MCF 10A (cell line): ENCODE measurements at regions not wholly inside any gene's neighbourhood (a gene's known extent, or its start where the extent isn't known, plus 50 kb on each side); places are given as distances from the start of the nearest gene placed in this dataset.

Experiments used
- BruUV-seq: library from RNA; stranded (reverse); fragments of 400-500 nt; replicated peaks from 2 replicates; lab custom pipeline; 2021; lab: Mats Ljungman, UMichigan
- CTCF ChIA-PET: fragments of 300-600 bp; sonication (Branson Sonifier 250); formaldehyde crosslinking; extraction: SDS; loops from one replicate; lab custom pipeline; 2021; ENCODE audit warnings: antibody characterized with exemption, inconsistent platforms; lab: Yijun Ruan, JAX
- POLR2A ChIA-PET: fragments of 300-600, 350-650 bp; sonication (Branson Sonifier 250); formaldehyde crosslinking; extraction: SDS; loops from one replicate; lab custom pipeline; 2020; ENCODE audit warnings: antibody characterized with exemption, inconsistent platforms; lab: Yijun Ruan, JAX
- DNase-seq: peaks from one replicate; pipeline ENCODE4 v3.0.0-alpha.2; 2018; ENCODE audit not compliant: unreplicated experiment
- H3K27ac Mint-ChIP-seq: one replicate; pipeline ENCODE4 v1.8.0; 2022; ENCODE audit warnings: mild to moderate bottlenecking, low read depth, mixed read lengths; ENCODE audit not compliant: unreplicated experiment
- H3K27me3 Mint-ChIP-seq: one replicate; pipeline ENCODE4 v1.8.0; 2022; ENCODE audit warnings: mixed read lengths; ENCODE audit not compliant: insufficient read depth, unreplicated experiment
- H3K36me3 Mint-ChIP-seq: one replicate; pipeline ENCODE4 v1.8.0; 2022; ENCODE audit warnings: mild to moderate bottlenecking, moderate library complexity, mixed read lengths; ENCODE audit not compliant: insufficient read depth, unreplicated experiment
- H3K4me1 Mint-ChIP-seq: one replicate; pipeline ENCODE4 v1.8.0; 2022; ENCODE audit warnings: mixed read lengths; ENCODE audit not compliant: insufficient read depth, unreplicated experiment
- H3K4me3 Mint-ChIP-seq: one replicate; pipeline ENCODE4 v1.8.0; 2022; ENCODE audit warnings: mild to moderate bottlenecking, moderate library complexity, mixed read lengths; ENCODE audit not compliant: unreplicated experiment
- H3K9me3 Mint-ChIP-seq: one replicate; pipeline ENCODE4 v1.8.0; 2022; ENCODE audit warnings: mixed read lengths; ENCODE audit not compliant: unreplicated experiment
- CTCF ChIP-seq: fragments of 200-600 bp; IDR thresholded peaks from one replicate; pipeline ENCODE4 v1.8.0; 2022; ENCODE audit warnings: antibody characterized with exemption, mild to moderate bottlenecking; ENCODE audit not compliant: unreplicated experiment
- intact Hi-C: fragments of 100-400 bp; cut with micrococcal nuclease; formaldehyde crosslinking; loops from 2 replicates; pipeline ENCODE4 v1.14.1; 2022

DNA sequence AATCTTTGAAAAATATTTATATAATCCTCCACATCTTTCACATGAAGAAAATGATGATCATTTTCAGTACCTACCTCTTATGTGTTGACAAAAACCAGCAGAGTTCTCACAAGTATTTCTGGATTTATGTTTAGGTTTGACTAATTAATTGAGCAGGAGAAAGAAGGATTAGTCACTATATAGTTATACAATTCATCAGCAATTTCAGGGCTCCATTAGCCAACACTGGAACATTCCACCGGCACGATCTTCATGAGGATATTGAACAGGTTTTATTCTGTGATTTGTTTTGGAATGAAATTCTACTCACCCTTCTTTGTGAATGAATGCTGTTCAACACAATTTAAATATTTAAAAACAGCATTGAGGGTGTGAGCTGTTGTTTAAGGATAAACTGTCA, 163.2 kb downstream of the SEM1 start:
- intact Hi-C loops: loop anchor here (5.0 kb wide), 1 partner anchor 161 kb away; the partner anchor contains the start of gene SEM1
- TF ChIP-seq CTCF: no peak
- no peaks in the 10 kb centered on the region for H3K9me3 Mint-ChIP-seq
- H3K27me3 Mint-ChIP-seq: no peaks in the 10 kb centered on the region
- no peak for DNase-seq
- H3K27ac Mint-ChIP-seq: peak overlapping the region; percentile 3
- peaks cover 34% of the 10 kb centered on the region for H3K4me1 Mint-ChIP-seq
- no TSS peak for BruUV-seq
- H3K4me3 Mint-ChIP-seq: no peak overlapping the region
- H3K36me3 Mint-ChIP-seq: no peaks in the 10 kb centered on the region
- CTCF ChIA-PET: no interaction called here
- POLR2A ChIA-PET: interaction anchor here (0.9 to 3.0 kb wide), 2 partner anchors 13 to 38 kb away, joined by 4 to 25 read pairs; no protein-coding TSS in a partner anchor

GRCh38 chr7:96539471-96539870, 170.2 kb downstream of the SEM1 start:
- TF ChIP-seq CTCF: no peak
- no peaks in the 10 kb centered on the region for H3K4me1 Mint-ChIP-seq
- no peak overlapping the region for H3K4me3 Mint-ChIP-seq
- POLR2A ChIA-PET: interaction anchor here (0.6 to 0.7 kb wide), 2 partner anchors 66 to 630 kb away, joined by 3 read pairs; no protein-coding TSS in a partner anchor
- peaks cover 7% of the 10 kb centered on the region for H3K36me3 Mint-ChIP-seq
- DNase-seq: no peak
- CTCF ChIA-PET: interaction anchor here (0.7 to 1.0 kb wide), 2 partner anchors 9 to 66 kb away, joined by 3 read pairs; no protein-coding TSS in a partner anchor
- intact Hi-C loops: no loop called here
- BruUV-seq: no TSS peak
- no peaks in the 10 kb centered on the region for H3K9me3 Mint-ChIP-seq
- no peak overlapping the region for H3K27ac Mint-ChIP-seq
- peaks cover 45% of the 10 kb centered on the region for H3K27me3 Mint-ChIP-seq

DNA sequence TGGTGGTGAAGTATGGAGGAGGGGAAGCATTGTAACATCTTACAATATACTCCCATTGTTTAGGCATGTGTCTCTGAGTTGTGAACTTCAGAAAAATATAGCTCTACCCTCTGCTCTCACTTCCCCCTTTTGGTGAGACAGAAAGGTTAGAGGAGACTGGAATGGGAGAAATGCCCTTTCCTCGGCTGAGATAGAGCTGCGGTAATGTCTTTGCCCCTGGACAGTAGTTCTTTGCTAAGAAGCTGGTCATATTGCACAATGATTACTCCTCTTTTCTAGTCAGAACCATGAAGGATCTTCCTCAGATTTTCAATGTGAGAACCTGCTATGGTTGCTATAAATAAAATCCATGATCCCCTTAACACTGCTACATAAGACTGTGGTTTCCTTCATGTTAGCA, 171.0 kb downstream of the SEM1 start:
- peaks cover 53% of the 10 kb centered on the region for H3K27me3 Mint-ChIP-seq
- ChIA-PET CTCF (interaction anchor here (1.0 to 1.2 kb wide), 3 partner anchors 8 to 34 kb away, joined by 3 to 4 read pairs (median 4); no protein-coding TSS in a partner anchor), POLR2A (interaction anchor here (0.7 kb wide), 1 partner anchor 9 kb away, joined by 3 read pairs; no protein-coding TSS in a partner anchor)
- no peak overlapping the region for H3K27ac Mint-ChIP-seq
- no peaks in the 10 kb centered on the region for H3K4me1 Mint-ChIP-seq
- H3K36me3 Mint-ChIP-seq: peaks cover 7% of the 10 kb centered on the region
- BruUV-seq: no TSS peak
- H3K4me3 Mint-ChIP-seq: no peak overlapping the region
- intact Hi-C loops: no loop called here
- H3K9me3 Mint-ChIP-seq: no peaks in the 10 kb centered on the region
- no peak for TF ChIP-seq CTCF
- no peak for DNase-seq

DNA sequence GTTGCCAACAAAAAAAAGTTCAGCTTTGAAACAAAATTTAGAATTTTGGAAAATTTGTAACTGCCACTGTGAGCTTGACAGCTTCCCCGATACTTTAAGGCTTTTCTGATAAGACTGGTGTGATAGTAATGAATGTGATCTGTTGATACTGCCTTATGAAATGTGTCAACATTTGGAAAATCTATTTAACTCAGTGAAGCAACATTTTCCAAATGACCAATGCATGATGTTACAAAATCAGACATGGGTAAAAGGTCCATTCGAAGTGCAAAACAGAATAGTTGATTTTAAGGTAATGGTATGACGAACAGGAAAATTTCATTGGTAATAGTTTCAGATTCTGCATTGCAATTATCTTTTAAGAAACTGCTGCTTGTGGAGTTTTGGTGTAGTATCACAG, 175.4 kb downstream of the SEM1 start:
- Mint-ChIP-seq H3K4me3 (no peak overlapping the region), H3K4me1 (peaks cover 5% of the 10 kb centered on the region), H3K27ac (no peak overlapping the region), H3K9me3 (no peaks in the 10 kb centered on the region), H3K36me3 (peaks cover 7% of the 10 kb centered on the region), H3K27me3 (peaks cover 95% of the 10 kb centered on the region)
- DNase-seq: no peak
- intact Hi-C loops: no loop called here
- POLR2A ChIA-PET: interaction anchor here (1.5 kb wide), 1 partner anchor 13 kb away, joined by 4 read pairs; no protein-coding TSS in a partner anchor
- TF ChIP-seq CTCF: no peak
- CTCF ChIA-PET: interaction anchor here (0.5 kb wide), 1 partner anchor 462 kb away, joined by 3 read pairs; no protein-coding TSS in a partner anchor
- no TSS peak for BruUV-seq
